IMR-90 (cell line): ENCODE measurements at regions not wholly inside any gene's neighbourhood (a gene's known extent, or its start where the extent isn't known, plus 50 kb on each side); places are given as distances from the start of the nearest gene placed in this dataset.

Experiments used
- ATAC-seq: fragments of 200-7000 bp; cut with Tn5 transposase; 2 replicates; pipeline ENCODE4 v1.9.1; 2020; ENCODE audit warnings: low read depth, mild to moderate bottlenecking, moderate library complexity
- BruUV-seq: library from RNA; stranded (reverse); fragments of 400-500 nt; replicated peaks from 2 replicates; lab custom pipeline; 2021; lab: Mats Ljungman, UMichigan
- CTCF ChIA-PET: fragments of 300-600 bp; formaldehyde crosslinking; extraction: SDS; loops from one replicate; lab custom pipeline; 2021; ENCODE audit warnings: antibody characterized with exemption; lab: Yijun Ruan, JAX
- POLR2A ChIA-PET: fragments of 300-600 bp; sonication (Branson Sonifier 250); formaldehyde crosslinking; loops from one replicate; lab custom pipeline; 2022; ENCODE audit warnings: antibody characterized with exemption; ENCODE audit not compliant: unreplicated experiment; lab: Charles Lee
- DNase-seq: peaks from one replicate; pipeline ENCODE4 v3.0.0; 2013
- H2AFZ ChIP-seq: replicated peaks from 2 replicates; pipeline ENCODE3; 2013; ENCODE audit warnings: low read length, mild to moderate bottlenecking; ENCODE audit not compliant: poor library complexity
- H2AK5ac ChIP-seq: 2 replicates; pipeline ENCODE4 v1.6.1; 2013; ENCODE audit warnings: low read depth, low read length, inconsistent platforms
- H2AK9ac ChIP-seq: replicated peaks from 2 replicates; pipeline ENCODE3; 2013; ENCODE audit warnings: mild to moderate bottlenecking, low read depth, low read length, moderate library complexity; ENCODE audit not compliant: poor library complexity
- H2BK120ac ChIP-seq: 2 replicates; pipeline ENCODE4 v1.6.1; 2013; ENCODE audit warnings: low read depth, low read length, inconsistent platforms
- H2BK15ac ChIP-seq: 3 replicates; pipeline ENCODE4 v1.6.1; 2013; ENCODE audit warnings: low read depth, low read length, inconsistent platforms
- H2BK20ac ChIP-seq: 2 replicates; pipeline ENCODE4 v1.6.1; 2013; ENCODE audit warnings: low read depth, mild to moderate bottlenecking, inconsistent platforms, low read length, moderate library complexity
- H2BK5ac ChIP-seq: 2 replicates; pipeline ENCODE4 v1.6.1; 2013; ENCODE audit warnings: mild to moderate bottlenecking, low read depth, low read length, inconsistent platforms; ENCODE audit not compliant: poor library complexity, severe bottlenecking
- H3K14ac ChIP-seq: replicated peaks from 2 replicates; pipeline ENCODE4 v1.6.1; 2013; ENCODE audit warnings: low read depth, low read length, inconsistent platforms
- H3K18ac ChIP-seq: 2 replicates; pipeline ENCODE4 v1.6.1; 2013; ENCODE audit warnings: low read depth, low read length, control low read depth
- H3K23ac ChIP-seq: 2 replicates; pipeline ENCODE4 v1.6.1; 2013; ENCODE audit warnings: low read depth, low read length, inconsistent platforms
- H3K27ac ChIP-seq: 2 replicates; pipeline ENCODE4 v1.5.1; 2013; ENCODE audit warnings: mild to moderate bottlenecking, control low read depth, low read length; ENCODE audit not compliant: insufficient read depth
- H3K27me3 ChIP-seq: 2 replicates; pipeline ENCODE4 v1.6.1; 2013; ENCODE audit warnings: low read length; ENCODE audit not compliant: control insufficient read depth, insufficient read depth
- H3K36me3 ChIP-seq: 2 replicates; pipeline ENCODE4 v1.6.1; 2013; ENCODE audit warnings: low read length, mixed read lengths; ENCODE audit not compliant: control insufficient read depth, insufficient read depth
- H3K4ac ChIP-seq: 2 replicates; pipeline ENCODE4 v1.6.1; 2013; ENCODE audit warnings: low read depth, low read length, inconsistent platforms
- H3K4me1 ChIP-seq: 2 replicates; pipeline ENCODE4 v1.6.1; 2013; ENCODE audit warnings: low read length, mixed read lengths; ENCODE audit not compliant: control insufficient read depth, insufficient read depth
- H3K4me2 ChIP-seq: 2 replicates; pipeline ENCODE4 v1.6.1; 2013; ENCODE audit warnings: low read depth, mild to moderate bottlenecking, control low read depth, low read length, moderate library complexity
- H3K4me3 ChIP-seq: 2 replicates; pipeline ENCODE4 v1.5.1; 2013; ENCODE audit warnings: low read depth, mild to moderate bottlenecking, control low read depth, low read length, moderate library complexity; ENCODE audit not compliant: insufficient read depth
- H3K56ac ChIP-seq: 2 replicates; pipeline ENCODE4 v1.6.1; 2013; ENCODE audit warnings: low read length, inconsistent platforms; ENCODE audit not compliant: insufficient read depth; ENCODE audit errors: extremely low read depth
- H3K79me1 ChIP-seq, 2 experiments: 2 replicates each; pipeline ENCODE4 v1.6.1; 2013; ENCODE audit warnings: low read length in 2 of 2, inconsistent platforms in 1 of 2, low read depth in 1 of 2
- H3K9ac ChIP-seq: 2 replicates; pipeline ENCODE4 v1.6.1; 2013; ENCODE audit warnings: low read depth, low read length, control low read depth
- H3K9me1 ChIP-seq: 2 replicates; pipeline ENCODE4 v1.6.1; 2013; ENCODE audit warnings: low read length, inconsistent platforms; ENCODE audit not compliant: insufficient read depth
- H3K9me3 ChIP-seq: 2 replicates; pipeline ENCODE4 v1.6.1; 2013; ENCODE audit warnings: low read length; ENCODE audit not compliant: control insufficient read depth, insufficient read depth
- H4K20me1 ChIP-seq: 2 replicates; pipeline ENCODE4 v1.6.1; 2013; ENCODE audit warnings: low read length, inconsistent platforms; ENCODE audit not compliant: insufficient read depth
- H4K5ac ChIP-seq: 2 replicates; pipeline ENCODE4 v1.6.1; 2013; ENCODE audit warnings: mild to moderate bottlenecking, low read depth, low read length, control low read depth
- H4K8ac ChIP-seq, 2 experiments: 2 replicates each; pipeline ENCODE4 v1.6.1; 2013; ENCODE audit warnings: low read depth in 2 of 2, low read length in 2 of 2, control low read depth in 1 of 2, inconsistent platforms in 1 of 2
- H4K91ac ChIP-seq: 2 replicates; pipeline ENCODE4 v1.6.1; 2013; ENCODE audit warnings: low read depth, low read length, inconsistent platforms; ENCODE audit not compliant: insufficient read depth
- BHLHE40 ChIP-seq: fragments of 150-350 bp; IDR thresholded peaks from 2 replicates; pipeline ENCODE4 v1.6.1; 2016; ENCODE audit warnings: mild to moderate bottlenecking, low read depth, low read length
- CEBPB ChIP-seq: IDR thresholded peaks from 2 replicates; pipeline ENCODE4 v1.6.1; 2012; ENCODE audit warnings: low read depth, low read length, improper control_type of control experiment
- CHD1 ChIP-seq: IDR thresholded peaks from 2 replicates; pipeline ENCODE4 v1.6.1; 2012; ENCODE audit warnings: low read depth, low read length, improper control_type of control experiment
- FOS ChIP-seq: fragments of 150-350 bp; IDR thresholded peaks from 2 replicates; pipeline ENCODE4 v1.6.1; 2016; ENCODE audit warnings: low read depth, low read length
- MAFK ChIP-seq: IDR thresholded peaks from 2 replicates; pipeline ENCODE4 v1.6.1; 2012; ENCODE audit warnings: low read depth, low read length, improper control_type of control experiment
- MAZ ChIP-seq: IDR thresholded peaks from 2 replicates; pipeline ENCODE4 v1.6.1; 2012; ENCODE audit warnings: low read depth, mild to moderate bottlenecking, low read length, improper control_type of control experiment, moderate library complexity, borderline replicate concordance
- MXI1 ChIP-seq: IDR thresholded peaks from 2 replicates; pipeline ENCODE4 v1.6.1; 2012; ENCODE audit warnings: low read depth, mild to moderate bottlenecking, low read length, moderate library complexity, borderline replicate concordance
- NFE2L2 ChIP-seq: fragments of 150-350 bp; IDR thresholded peaks from 2 replicates; pipeline ENCODE4 v1.6.1; 2016; ENCODE audit warnings: low read depth, mild to moderate bottlenecking, low read length
- POLR2A ChIP-seq: IDR thresholded peaks from 2 replicates; pipeline ENCODE4 v1.6.1; 2012; ENCODE audit warnings: mild to moderate bottlenecking, low read depth, low read length
- RAD21 ChIP-seq: IDR thresholded peaks from 2 replicates; pipeline ENCODE4 v1.6.1; 2012; ENCODE audit warnings: low read length, improper control_type of control experiment
- RCOR1 ChIP-seq: IDR thresholded peaks from 2 replicates; pipeline ENCODE4 v1.6.1; 2012; ENCODE audit warnings: mild to moderate bottlenecking, low read length, improper control_type of control experiment; ENCODE audit not compliant: insufficient replicate concordance
- RFX5 ChIP-seq: IDR thresholded peaks from 2 replicates; pipeline ENCODE4 v1.8.0; 2012; ENCODE audit warnings: low read depth, mild to moderate bottlenecking, low read length, moderate library complexity
- SMC3 ChIP-seq: fragments of 150-350 bp; IDR thresholded peaks from 2 replicates; pipeline ENCODE4 v1.6.1; 2016; ENCODE audit warnings: low read depth, mild to moderate bottlenecking, antibody characterized with exemption, low read length, moderate library complexity
- WGBS, 2 experiments: methylation state at CpG; one replicate each; pipeline versions ENCODE4 v1.1.5 to v1.1.7; 2013; ENCODE audit warnings: missing lambda C conversion rate in 2 of 2; ENCODE audit not compliant: insufficient read length in 1 of 2; ENCODE audit errors: extremely low coverage in 2 of 2; 5-methylcytosine and 5-hydroxymethylcytosine counted together
- dilution Hi-C: fragments of 300-500 bp; cut with HindIII; formaldehyde crosslinking; loops from one replicate; pipeline ENCODE4 v1.14.3; 2018; ENCODE audit warnings: low sequenced_read_pairs; ENCODE audit not compliant: unreplicated experiment
- in situ Hi-C: fragments of 300-500 bp; cut with MboI; formaldehyde crosslinking; loops from 3 replicates; pipeline ENCODE4 v1.14.3; 2019; ENCODE audit warnings: low sequenced_read_pairs, inconsistent platforms, mixed read lengths
- intact Hi-C: fragments of 100-400 bp; cut with micrococcal nuclease; formaldehyde crosslinking; loops from 2 replicates; pipeline ENCODE4 v1.10.0; 2022
- TF ChIP-seq, protein P1 (sequence below): fragments of 150-350 bp; IDR thresholded peaks from 2 replicates; pipeline ENCODE4 v1.6.1; 2016; ENCODE audit warnings: low read depth, mild to moderate bottlenecking, low read length, moderate library complexity, borderline replicate concordance
- TF ChIP-seq, protein P2 (sequence below): fragments of 150-350 bp; IDR thresholded peaks from 2 replicates; pipeline ENCODE4 v1.6.1; 2017; ENCODE audit warnings: mild to moderate bottlenecking, antibody characterized with exemption, low read length, low read depth
- TF ChIP-seq, protein P3 (sequence below): conservative IDR thresholded peaks from 2 replicates; pipeline ENCODE4 v1.5.1; 2012; ENCODE audit warnings: mild to moderate bottlenecking, low read depth, low read length, improper control_type of control experiment

DNA sequence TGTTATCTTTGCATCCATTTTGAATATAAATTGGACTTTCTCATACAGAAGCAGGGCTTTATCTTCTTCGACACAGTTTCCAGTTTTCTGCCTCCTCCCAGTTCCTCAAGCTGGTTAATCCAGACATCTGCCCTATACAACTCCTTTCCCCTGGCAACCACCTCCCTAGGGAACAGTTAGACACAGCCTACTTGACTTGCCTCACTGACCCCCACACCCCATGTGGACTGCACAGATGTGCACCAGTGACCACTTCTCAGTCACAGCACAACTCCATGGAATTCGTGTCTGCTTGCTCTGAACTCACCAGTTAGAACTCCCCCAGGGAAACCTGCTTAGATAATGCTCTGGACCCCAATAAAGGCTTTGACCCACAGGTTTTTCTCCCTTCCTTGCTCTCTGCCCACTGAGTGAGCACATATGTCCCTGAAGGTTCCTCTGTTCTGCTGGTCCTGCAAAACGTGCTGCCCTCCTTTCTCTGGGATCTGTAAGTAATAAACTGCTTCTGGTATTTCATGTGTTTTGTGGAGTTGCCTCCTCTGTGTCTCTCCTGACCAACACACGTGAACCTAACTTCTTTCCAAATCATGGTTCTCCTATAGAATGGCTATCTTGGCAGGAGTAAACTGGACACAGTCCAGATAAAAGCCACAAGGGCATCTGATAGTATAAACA lies 351.2 kb downstream of the CD83 start:
- Histone ChIP-seq H3K9me1 (peaks cover 6% of the 10 kb centered on the region; the same call in 1 of the 2 replicates), H4K20me1 (no peaks in the 10 kb centered on the region), H3K9me3 (no peaks in the 10 kb centered on the region; the same call in 1 of the 2 replicates), H2BK5ac (no peak overlapping the region), H2BK120ac (no peak overlapping the region; the same call in 1 of the 2 replicates), H3K27me3 (no peaks in the 10 kb centered on the region), H2AK5ac (0 out of 2 replicates have a peak overlapping the region, but pooled peaks have one; percentile 45), H2BK15ac (no peak overlapping the region), H3K14ac (peak overlapping the region; percentile 57; the same call in 1 of the 2 replicates), H3K9ac (no peak overlapping the region), H3K18ac (no peak overlapping the region), H4K91ac (no peak overlapping the region), H2AK9ac (no peak overlapping the region), H2AFZ (no peak overlapping the region), H3K36me3 (no peaks in the 10 kb centered on the region), H3K4ac (no peak overlapping the region), H3K56ac (no peak overlapping the region), H4K8ac (no peak overlapping the region), H3K4me1 (peaks cover 8% of the 10 kb centered on the region), H3K79me1 (no peaks in the 10 kb centered on the region), H4K5ac (no peak overlapping the region), H3K27ac (no peak overlapping the region), H3K23ac (no peak overlapping the region), H3K4me2 (no peak overlapping the region), H2BK20ac (no peak overlapping the region), H3K4me3 (no peak overlapping the region)
- DNase-seq, result no peak
- dilution Hi-C loops, result no loop called here
- 100% methylated on average over 1 of the region's 4 CpGs; no CpG with 5 or more reads in 1 of the 2 experiments for WGBS, 2 experiments
- BruUV-seq, result no TSS peak
- intact Hi-C loops, result no loop called here
- POLR2A ChIA-PET, result no interaction called here
- CTCF ChIA-PET, result no interaction called here
- no peak for ATAC-seq
- no peak for TF ChIP-seq RFX5
- no peak for TF ChIP-seq RCOR1
- no peak for TF ChIP-seq RAD21
- TF ChIP-seq MAFK, result no peak
- no peak for TF ChIP-seq BHLHE40
- TF ChIP-seq, protein P1, sequence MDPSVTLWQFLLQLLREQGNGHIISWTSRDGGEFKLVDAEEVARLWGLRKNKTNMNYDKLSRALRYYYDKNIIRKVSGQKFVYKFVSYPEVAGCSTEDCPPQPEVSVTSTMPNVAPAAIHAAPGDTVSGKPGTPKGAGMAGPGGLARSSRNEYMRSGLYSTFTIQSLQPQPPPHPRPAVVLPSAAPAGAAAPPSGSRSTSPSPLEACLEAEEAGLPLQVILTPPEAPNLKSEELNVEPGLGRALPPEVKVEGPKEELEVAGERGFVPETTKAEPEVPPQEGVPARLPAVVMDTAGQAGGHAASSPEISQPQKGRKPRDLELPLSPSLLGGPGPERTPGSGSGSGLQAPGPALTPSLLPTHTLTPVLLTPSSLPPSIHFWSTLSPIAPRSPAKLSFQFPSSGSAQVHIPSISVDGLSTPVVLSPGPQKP, result no peak
- TF ChIP-seq CHD1, result no peak
- TF ChIP-seq, protein P2, sequence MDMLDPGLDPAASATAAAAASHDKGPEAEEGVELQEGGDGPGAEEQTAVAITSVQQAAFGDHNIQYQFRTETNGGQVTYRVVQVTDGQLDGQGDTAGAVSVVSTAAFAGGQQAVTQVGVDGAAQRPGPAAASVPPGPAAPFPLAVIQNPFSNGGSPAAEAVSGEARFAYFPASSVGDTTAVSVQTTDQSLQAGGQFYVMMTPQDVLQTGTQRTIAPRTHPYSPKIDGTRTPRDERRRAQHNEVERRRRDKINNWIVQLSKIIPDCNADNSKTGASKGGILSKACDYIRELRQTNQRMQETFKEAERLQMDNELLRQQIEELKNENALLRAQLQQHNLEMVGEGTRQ, result no peak
- TF ChIP-seq POLR2A, result no peak
- no peak for TF ChIP-seq NFE2L2
- no peak for TF ChIP-seq MXI1
- TF ChIP-seq FOS, result no peak
- no peak for TF ChIP-seq SMC3
- TF ChIP-seq MAZ, result no peak
- TF ChIP-seq CEBPB, result no peak
- TF ChIP-seq, protein P3, sequence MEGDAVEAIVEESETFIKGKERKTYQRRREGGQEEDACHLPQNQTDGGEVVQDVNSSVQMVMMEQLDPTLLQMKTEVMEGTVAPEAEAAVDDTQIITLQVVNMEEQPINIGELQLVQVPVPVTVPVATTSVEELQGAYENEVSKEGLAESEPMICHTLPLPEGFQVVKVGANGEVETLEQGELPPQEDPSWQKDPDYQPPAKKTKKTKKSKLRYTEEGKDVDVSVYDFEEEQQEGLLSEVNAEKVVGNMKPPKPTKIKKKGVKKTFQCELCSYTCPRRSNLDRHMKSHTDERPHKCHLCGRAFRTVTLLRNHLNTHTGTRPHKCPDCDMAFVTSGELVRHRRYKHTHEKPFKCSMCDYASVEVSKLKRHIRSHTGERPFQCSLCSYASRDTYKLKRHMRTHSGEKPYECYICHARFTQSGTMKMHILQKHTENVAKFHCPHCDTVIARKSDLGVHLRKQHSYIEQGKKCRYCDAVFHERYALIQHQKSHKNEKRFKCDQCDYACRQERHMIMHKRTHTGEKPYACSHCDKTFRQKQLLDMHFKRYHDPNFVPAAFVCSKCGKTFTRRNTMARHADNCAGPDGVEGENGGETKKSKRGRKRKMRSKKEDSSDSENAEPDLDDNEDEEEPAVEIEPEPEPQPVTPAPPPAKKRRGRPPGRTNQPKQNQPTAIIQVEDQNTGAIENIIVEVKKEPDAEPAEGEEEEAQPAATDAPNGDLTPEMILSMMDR, result no peak
- in situ Hi-C loops, result no loop called here
